ENCODE measurements at regions not wholly inside any gene's neighbourhood (a gene's known extent, or its start where the extent isn't known, plus 50 kb on each side); places are given as distances from the start of the nearest gene placed in this dataset.

DNA sequence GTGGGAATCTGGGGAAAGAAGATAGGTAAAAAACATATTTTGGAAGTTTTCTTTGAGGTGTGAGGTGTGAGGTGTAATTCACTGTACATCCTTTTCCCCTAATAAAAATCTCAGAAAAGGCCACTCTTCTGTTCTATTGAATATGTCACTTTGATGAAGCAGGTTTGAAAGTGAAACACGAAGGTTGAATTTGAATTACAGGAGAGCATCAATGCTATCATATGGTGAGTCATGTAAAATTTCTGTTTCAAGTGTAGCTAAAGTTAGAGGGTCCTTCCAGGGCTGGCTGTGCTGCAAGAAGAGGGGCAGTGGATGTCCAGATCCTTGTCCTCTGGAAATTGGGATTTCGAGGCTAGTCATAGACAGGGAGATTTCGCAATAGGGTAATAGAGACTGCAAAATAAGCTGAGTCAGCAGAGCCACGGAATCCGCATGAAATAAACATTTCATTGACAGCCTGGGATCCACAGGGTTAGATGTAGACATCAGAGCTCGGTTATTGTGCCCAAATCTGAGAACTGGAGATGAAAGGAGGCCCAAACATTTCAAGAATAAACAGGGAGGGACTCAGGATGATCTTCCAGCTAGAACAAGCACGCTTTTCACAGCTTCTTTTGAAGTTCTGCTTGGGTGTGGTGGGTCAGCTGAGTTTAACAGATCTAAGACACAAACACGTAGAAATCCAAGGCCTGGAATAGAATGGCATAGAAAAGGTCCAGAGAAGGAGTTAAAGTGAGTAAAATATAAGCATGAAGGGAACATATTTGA is 194.4 kb upstream of the CDKN2B start:
- Histone ChIP-seq H2AFZ (ENCODE audit: low read length) (no peak overlapping the region), H3K79me2 (ENCODE audit: control insufficient read depth, insufficient read depth, low read length) (no peaks in the 10 kb centered on the region), H3K4me3 (replicated peaks in 1 of 4; ENCODE audit: control extremely low read depth in 1 of 4, insufficient read depth in 1 of 4, low read depth in 3 of 4, low read length in 4 of 4) (no peak overlapping the region), H3K4me2 (ENCODE audit: extremely low read depth, insufficient read depth, low read length) (peak overlapping the region; percentile 36), H4K20me1 (ENCODE audit: control insufficient read depth, extremely low read depth, insufficient read depth, low read length) (no peaks in the 10 kb centered on the region), H3K36me3 (ENCODE audit: control insufficient read depth, insufficient read depth, low read length) (no peaks in the 10 kb centered on the region), H3K9me3 (ENCODE audit: control insufficient read depth, insufficient read depth, low read depth, low read length) (no peaks in the 10 kb centered on the region), H3K27me3 (ENCODE audit: control insufficient read depth, insufficient read depth, low read length) (no peaks in the 10 kb centered on the region), H3K9ac (ENCODE audit: insufficient read depth, low read length) (no peak overlapping the region), H3K4me1 (ENCODE audit: control insufficient read depth, extremely low read depth, insufficient read depth, low read length) (peaks cover 2% of the 10 kb centered on the region), H3K27ac (ENCODE audit: insufficient read depth, low read length) (no peak overlapping the region)
- DNase-seq (ENCODE audit: low read depth in 2 of 2): peak; percentile 39 to 89
- no peak for TF ChIP-seq EZH2 (IDR thresholded peaks at IDR 0.05; ENCODE audit: low read length, missing control alignments)
- no peak for TF ChIP-seq CTCF (conservative IDR thresholded peaks at IDR 0.05 in 1 of 2, IDR thresholded peaks at IDR 0.05 in 1 of 2; ENCODE audit: low read depth in 1 of 2, low read length in 2 of 2)

DNA sequence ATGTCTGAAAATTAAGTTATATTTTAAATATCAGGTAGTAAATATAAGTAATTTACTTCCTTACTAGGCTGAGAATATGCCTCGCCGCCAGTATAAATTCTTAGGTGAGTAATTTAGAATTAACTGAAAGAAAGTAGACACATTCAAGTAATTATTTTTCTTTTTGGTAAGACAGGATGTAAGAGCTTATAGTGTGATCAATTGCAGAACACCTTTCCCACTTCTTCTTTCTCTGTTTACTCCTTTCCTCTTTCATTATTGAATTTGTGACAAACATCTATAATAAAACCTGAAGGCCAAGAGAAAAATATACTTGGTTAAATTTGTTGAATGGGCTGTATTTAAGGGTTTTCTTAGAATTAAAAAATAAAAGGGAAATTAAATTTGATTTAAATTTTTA is 195.1 kb upstream of the CDKN2B start:
- H2AFZ ChIP-seq (ENCODE audit: low read length): no peak overlapping the region
- no peak for DNase-seq (ENCODE audit: low read depth in 2 of 2)

GRCh38 chr9:22206833-22207232 is 197.7 kb upstream of the CDKN2B start:
- Histone ChIP-seq H3K9ac (ENCODE audit: insufficient read depth, low read length) (no peak overlapping the region), H3K27ac (ENCODE audit: insufficient read depth, low read length) (no peak overlapping the region), H3K4me1 (ENCODE audit: control insufficient read depth, extremely low read depth, insufficient read depth, low read length) (peaks cover 7% of the 10 kb centered on the region), H3K4me3 (replicated peaks in 1 of 4; ENCODE audit: control extremely low read depth in 1 of 4, insufficient read depth in 1 of 4, low read depth in 3 of 4, low read length in 4 of 4) (no peak overlapping the region), H3K27me3 (ENCODE audit: control insufficient read depth, insufficient read depth, low read length) (no peaks in the 10 kb centered on the region), H3K9me3 (ENCODE audit: control insufficient read depth, insufficient read depth, low read depth, low read length) (no peaks in the 10 kb centered on the region), H3K79me2 (ENCODE audit: control insufficient read depth, insufficient read depth, low read length) (no peaks in the 10 kb centered on the region), H4K20me1 (ENCODE audit: control insufficient read depth, extremely low read depth, insufficient read depth, low read length) (no peaks in the 10 kb centered on the region), H3K4me2 (ENCODE audit: extremely low read depth, insufficient read depth, low read length) (no peak overlapping the region), H2AFZ (ENCODE audit: low read length) (no peak overlapping the region), H3K36me3 (ENCODE audit: control insufficient read depth, insufficient read depth, low read length) (no peaks in the 10 kb centered on the region)
- TF ChIP-seq EZH2 (IDR thresholded peaks at IDR 0.05; ENCODE audit: low read length, missing control alignments) (no peak), CTCF (conservative IDR thresholded peaks at IDR 0.05 in 1 of 2, IDR thresholded peaks at IDR 0.05 in 1 of 2; ENCODE audit: low read depth in 1 of 2, low read length in 2 of 2) (no peak)
- no peak for DNase-seq (ENCODE audit: low read depth in 2 of 2)

More for the DNA sequence above, 195.1 kb upstream of the CDKN2B start:
- TF ChIP-seq EZH2 (IDR thresholded peaks at IDR 0.05; ENCODE audit: low read length, missing control alignments) (no peak), CTCF (conservative IDR thresholded peaks at IDR 0.05 in 1 of 2, IDR thresholded peaks at IDR 0.05 in 1 of 2; ENCODE audit: low read depth in 1 of 2, low read length in 2 of 2) (no peak)
- Histone ChIP-seq H3K79me2 (ENCODE audit: control insufficient read depth, insufficient read depth, low read length) (no peaks in the 10 kb centered on the region), H3K27me3 (ENCODE audit: control insufficient read depth, insufficient read depth, low read length) (no peaks in the 10 kb centered on the region), H3K9ac (ENCODE audit: insufficient read depth, low read length) (no peak overlapping the region), H3K27ac (ENCODE audit: insufficient read depth, low read length) (no peak overlapping the region), H3K4me2 (ENCODE audit: extremely low read depth, insufficient read depth, low read length) (no peak overlapping the region), H3K9me3 (ENCODE audit: control insufficient read depth, insufficient read depth, low read depth, low read length) (no peaks in the 10 kb centered on the region), H3K36me3 (ENCODE audit: control insufficient read depth, insufficient read depth, low read length) (no peaks in the 10 kb centered on the region), H4K20me1 (ENCODE audit: control insufficient read depth, extremely low read depth, insufficient read depth, low read length) (no peaks in the 10 kb centered on the region), H3K4me3 (replicated peaks in 1 of 4; ENCODE audit: control extremely low read depth in 1 of 4, insufficient read depth in 1 of 4, low read depth in 3 of 4, low read length in 4 of 4) (no peak overlapping the region), H3K4me1 (ENCODE audit: control insufficient read depth, extremely low read depth, insufficient read depth, low read length) (peaks cover 4% of the 10 kb centered on the region)

Data from fibroblast of lung (primary cell).